Immature natural killer cell (primary cell): ENCODE measurements at regions not wholly inside any gene's neighbourhood (a gene's known extent, or its start where the extent isn't known, plus 50 kb on each side); places are given as distances from the start of the nearest gene placed in this dataset.

Source experiments
- DNase-seq, 3 donors: peaks; one replicate each; pipeline ENCODE4 v3.0.0; 2022; ENCODE audit warnings: mixed read lengths in 1 of 3
- H3K27ac Mint-ChIP-seq, 6 donors: one replicate each; pipeline ENCODE4 v1.8.0; 2020; ENCODE audit warnings: mixed read lengths in 6 of 6, mild to moderate bottlenecking in 5 of 6, inconsistent platforms in 4 of 6, moderate library complexity in 3 of 6
- H3K27me3 Mint-ChIP-seq, 3 donors: one replicate each; pipeline ENCODE4 v1.8.0; 2020 to 2021; ENCODE audit warnings: low read depth in 3 of 3, mild to moderate bottlenecking in 3 of 3, mixed read lengths in 3 of 3, moderate library complexity in 3 of 3, inconsistent platforms in 1 of 3
- H3K36me3 Mint-ChIP-seq, 3 donors: one replicate each; pipeline ENCODE4 v1.8.0; 2020; ENCODE audit warnings: mixed read lengths in 3 of 3, inconsistent platforms in 2 of 3, mild to moderate bottlenecking in 2 of 3
- H3K4me1 Mint-ChIP-seq, 2 donors: one replicate each; pipeline ENCODE4 v1.8.0; 2020; ENCODE audit warnings: inconsistent platforms in 2 of 2, mild to moderate bottlenecking in 2 of 2, mixed read lengths in 2 of 2, moderate library complexity in 1 of 2
- H3K4me3 Mint-ChIP-seq, 5 donors: one replicate each; pipeline ENCODE4 v1.8.0; 2020; ENCODE audit warnings: mild to moderate bottlenecking in 5 of 5, mixed read lengths in 5 of 5, inconsistent platforms in 3 of 5, moderate library complexity in 3 of 5
- H3K9me3 Mint-ChIP-seq, 6 donors: one replicate each; pipeline ENCODE4 v1.8.0; 2020; ENCODE audit warnings: mild to moderate bottlenecking in 6 of 6, mixed read lengths in 6 of 6, inconsistent platforms in 4 of 6, moderate library complexity in 3 of 6

GRCh38 chr7:46881507-46882127 is 700.3 kb downstream of the TNS3 start:
- H3K4me3 Mint-ChIP-seq: no peak overlapping the region

GRCh38 chr7:46880508-46881196 is 701.3 kb downstream of the TNS3 start:
- H3K36me3 Mint-ChIP-seq: peaks cover 0 to 3% (median 0%) of the 10 kb centered on the region in 3 donors
- no peaks in the 10 kb centered on the region for H3K4me1 Mint-ChIP-seq
- no peak overlapping the region for H3K4me3 Mint-ChIP-seq
- no peak overlapping the region for H3K27ac Mint-ChIP-seq
- no peak for DNase-seq
- peaks cover 2 to 23% (median 7%) of the 10 kb centered on the region in 6 donors for H3K9me3 Mint-ChIP-seq
- H3K27me3 Mint-ChIP-seq: no peaks in the 10 kb centered on the region

More at GRCh38 chr7:46881507-46882127, 700.3 kb downstream of the TNS3 start:
- H3K27ac Mint-ChIP-seq: no peak overlapping the region
- H3K27me3 Mint-ChIP-seq: no peaks in the 10 kb centered on the region
- peaks cover 2 to 28% (median 8%) of the 10 kb centered on the region in 6 donors for H3K9me3 Mint-ChIP-seq
- DNase-seq: no peak
- no peaks in the 10 kb centered on the region for H3K4me1 Mint-ChIP-seq
- H3K36me3 Mint-ChIP-seq: peaks cover 0 to 3% (median 0%) of the 10 kb centered on the region in 3 donors

- Mint-ChIP-seq H3K36me3 (peaks cover 0 to 3% (median 0%) of the 10 kb centered on the region in 3 donors), H3K4me1 (no peaks in the 10 kb centered on the region), H3K27me3 (no peaks in the 10 kb centered on the region), H3K27ac (no peak overlapping the region), H3K9me3 (peaks cover 0 to 20% (median 6%) of the 10 kb centered on the region in 6 donors), H3K4me3 (no peak overlapping the region)
- DNase-seq: no peak
Observed at GRCh38 chr7:46879783-46880182, 702.1 kb downstream of the TNS3 start.

- Mint-ChIP-seq H3K9me3 (peaks cover 0 to 17% (median 7%) of the 10 kb centered on the region in 6 donors), H3K4me3 (no peak overlapping the region), H3K4me1 (no peaks in the 10 kb centered on the region), H3K27me3 (peaks cover 0 to 2% (median 0%) of the 10 kb centered on the region in 3 donors), H3K36me3 (no peaks in the 10 kb centered on the region), H3K27ac (no peak overlapping the region)
- DNase-seq: no peak
Observed at GRCh38 chr7:46871516-46871915, 710.4 kb downstream of the TNS3 start.

- H3K27me3 Mint-ChIP-seq: peaks cover 2 to 5% (median 3%) of the 10 kb centered on the region in 3 donors
- H3K4me1 Mint-ChIP-seq: no peaks in the 10 kb centered on the region
- DNase-seq: no peak
- H3K4me3 Mint-ChIP-seq: no peak overlapping the region
- H3K36me3 Mint-ChIP-seq: no peaks in the 10 kb centered on the region
- no peak overlapping the region for H3K27ac Mint-ChIP-seq
- H3K9me3 Mint-ChIP-seq: peaks cover 9 to 25% (median 19%) of the 10 kb centered on the region in 6 donors
Observed at GRCh38 chr7:46864716-46865115, 717.2 kb downstream of the TNS3 start.

- Mint-ChIP-seq H3K36me3 (no peaks in the 10 kb centered on the region), H3K4me3 (no peak overlapping the region)
Observed at GRCh38 chr7:46859963-46860475, 721.9 kb downstream of the TNS3 start.

GRCh38 chr7:46855851-46856250 is 726.1 kb downstream of the TNS3 start:
- H3K4me1 Mint-ChIP-seq: no peaks in the 10 kb centered on the region
- H3K9me3 Mint-ChIP-seq: peaks cover 4 to 42% (median 10%) of the 10 kb centered on the region in 6 donors
- H3K4me3 Mint-ChIP-seq: no peak overlapping the region
- no peak overlapping the region for H3K27ac Mint-ChIP-seq
- no peaks in the 10 kb centered on the region for H3K36me3 Mint-ChIP-seq
- no peak for DNase-seq
- H3K27me3 Mint-ChIP-seq: peaks cover 0 to 3% (median 3%) of the 10 kb centered on the region in 3 donors

More at GRCh38 chr7:46859963-46860475, 721.9 kb downstream of the TNS3 start:
- H3K27me3 Mint-ChIP-seq: peaks cover 2 to 4% (median 3%) of the 10 kb centered on the region in 3 donors
- peaks cover 10 to 34% (median 15%) of the 10 kb centered on the region in 6 donors for H3K9me3 Mint-ChIP-seq
- DNase-seq: no peak
- no peak overlapping the region for H3K27ac Mint-ChIP-seq
- H3K4me1 Mint-ChIP-seq: no peaks in the 10 kb centered on the region

- peaks cover under 1 to 45% (median 3%) of the 10 kb centered on the region in 6 donors for H3K9me3 Mint-ChIP-seq
- H3K27ac Mint-ChIP-seq: no peak overlapping the region
- H3K27me3 Mint-ChIP-seq: peaks cover 0 to 3% (median under 1%) of the 10 kb centered on the region in 3 donors
- no peak for DNase-seq
- H3K4me1 Mint-ChIP-seq: no peaks in the 10 kb centered on the region
- no peaks in the 10 kb centered on the region for H3K36me3 Mint-ChIP-seq
- no peak overlapping the region for H3K4me3 Mint-ChIP-seq
Observed at GRCh38 chr7:46854958-46855473, 726.9 kb downstream of the TNS3 start.

- Mint-ChIP-seq H3K4me3 (no peak overlapping the region), H3K36me3 (no peaks in the 10 kb centered on the region), H3K9me3 (peaks cover 0 to 36% (median 5%) of the 10 kb centered on the region in 6 donors), H3K27ac (no peak overlapping the region), H3K4me1 (no peaks in the 10 kb centered on the region), H3K27me3 (no peaks in the 10 kb centered on the region)
- DNase-seq: no peak
Observed at GRCh38 chr7:46853451-46853850, 728.5 kb downstream of the TNS3 start.

GRCh38 chr7:46852795-46853194 is 729.1 kb downstream of the TNS3 start:
- H3K4me3 Mint-ChIP-seq: no peak overlapping the region
- H3K9me3 Mint-ChIP-seq: peaks cover 0 to 34% (median 5%) of the 10 kb centered on the region in 6 donors

GRCh38 chr7:46850563-46851330 is 731.2 kb downstream of the TNS3 start:
- H3K4me3 Mint-ChIP-seq: no peak overlapping the region
- H3K27me3 Mint-ChIP-seq: no peaks in the 10 kb centered on the region
- no peak overlapping the region for H3K27ac Mint-ChIP-seq
- H3K4me1 Mint-ChIP-seq: no peaks in the 10 kb centered on the region
- DNase-seq: no peak
- H3K9me3 Mint-ChIP-seq: peaks cover 0 to 37% (median 5%) of the 10 kb centered on the region in 6 donors
- H3K36me3 Mint-ChIP-seq: no peaks in the 10 kb centered on the region

More at GRCh38 chr7:46852795-46853194, 729.1 kb downstream of the TNS3 start:
- Mint-ChIP-seq H3K27ac (no peak overlapping the region), H3K4me1 (no peaks in the 10 kb centered on the region), H3K27me3 (no peaks in the 10 kb centered on the region), H3K36me3 (no peaks in the 10 kb centered on the region)
- DNase-seq: no peak

GRCh38 chr7:46848944-46849343 is 733.0 kb downstream of the TNS3 start:
- Mint-ChIP-seq H3K36me3 (no peaks in the 10 kb centered on the region), H3K27me3 (no peaks in the 10 kb centered on the region), H3K4me3 (no peak overlapping the region), H3K27ac (no peak overlapping the region), H3K9me3 (peaks cover 0 to 37% (median 7%) of the 10 kb centered on the region in 6 donors), H3K4me1 (no peaks in the 10 kb centered on the region)
- DNase-seq: no peak

- Mint-ChIP-seq H3K4me1 (no peaks in the 10 kb centered on the region), H3K9me3 (peaks cover 0 to 36% (median 7%) of the 10 kb centered on the region in 6 donors), H3K27me3 (no peaks in the 10 kb centered on the region), H3K27ac (no peak overlapping the region), H3K36me3 (no peaks in the 10 kb centered on the region), H3K4me3 (no peak overlapping the region)
- DNase-seq: no peak
Observed at GRCh38 chr7:46848311-46848710, 733.6 kb downstream of the TNS3 start.
